NCI-H2029 treated with DMSO at 0.1 percent for 48 hours (cell line): ENCODE measurements at regions not wholly inside any gene's neighbourhood (a gene's known extent, or its start where the extent isn't known, plus 50 kb on each side); places are given as distances from the start of the nearest gene placed in this dataset.

Source experiments
- DNase-seq: peaks from one replicate; lab custom pipeline; 2025; lab: John Stamatoyannopoulos, UW

GRCh38 chr2:67516899-67517530, 119.9 kb downstream of the ETAA1 start:
- peak; percentile 12 for DNase-seq

- DNase-seq = no peak
Measured at GRCh38 chr2:67522148-67522547, 125.0 kb downstream of the ETAA1 start.

- DNase-seq = no peak
Measured at GRCh38 chr2:67524213-67524612, 127.1 kb downstream of the ETAA1 start.

GRCh38 chr2:67524777-67525176, 127.6 kb downstream of the ETAA1 start:
- no peak for DNase-seq

- no peak for DNase-seq
Measured at GRCh38 chr2:67526283-67526682, 129.2 kb downstream of the ETAA1 start.

GRCh38 chr2:67528320-67528719, 131.2 kb downstream of the ETAA1 start:
- no peak for DNase-seq

- DNase-seq = no peak
Measured at GRCh38 chr2:67532387-67532786, 135.3 kb downstream of the ETAA1 start.

- no peak for DNase-seq
Measured at GRCh38 chr2:67534745-67535144, 137.6 kb downstream of the ETAA1 start.

GRCh38 chr2:67540962-67541361, 143.8 kb downstream of the ETAA1 start:
- no peak for DNase-seq

GRCh38 chr2:67544286-67544685, 147.2 kb downstream of the ETAA1 start:
- no peak for DNase-seq

- no peak for DNase-seq
Measured at GRCh38 chr2:67548317-67549201, 151.4 kb downstream of the ETAA1 start.

- DNase-seq = no peak
Measured at GRCh38 chr2:67559156-67559555, 162.0 kb downstream of the ETAA1 start.

- DNase-seq = no peak
Measured at GRCh38 chr2:67560771-67561456, 163.8 kb downstream of the ETAA1 start.

- DNase-seq = peak; percentile 8
Measured at GRCh38 chr2:67561457-67561965, 164.4 kb downstream of the ETAA1 start.

GRCh38 chr2:67564076-67564475, 166.9 kb downstream of the ETAA1 start:
- no peak for DNase-seq

- DNase-seq = no peak
Measured at GRCh38 chr2:67564626-67565025, 167.5 kb downstream of the ETAA1 start.

GRCh38 chr2:67565262-67565661, 168.1 kb downstream of the ETAA1 start:
- no peak for DNase-seq

GRCh38 chr2:67565761-67566160, 168.6 kb downstream of the ETAA1 start:
- DNase-seq = no peak

- DNase-seq = no peak
Measured at GRCh38 chr2:67566285-67566684, 169.2 kb downstream of the ETAA1 start.

GRCh38 chr2:67566958-67567635, 170.0 kb downstream of the ETAA1 start:
- no peak for DNase-seq

GRCh38 chr2:67567886-67568285, 170.8 kb downstream of the ETAA1 start:
- no peak for DNase-seq

- DNase-seq = no peak
Measured at GRCh38 chr2:67570611-67571010, 173.5 kb downstream of the ETAA1 start.
